Prostate gland (tissue), 2 donors: ENCODE measurements at regions not wholly inside any gene's neighbourhood (a gene's known extent, or its start where the extent isn't known, plus 50 kb on each side); places are given as distances from the start of the nearest gene placed in this dataset.

Experiments used
- DNase-seq: peaks from one replicate; pipeline ENCODE4 v3.0.0-alpha.2; 2019; ENCODE audit warnings: low spot score
- H3K27ac ChIP-seq, 2 donors: fragments of 200-600 bp; sonication (generic); 2 replicates each; pipeline ENCODE4 v1.5.1; 2017 to 2019
- H3K27me3 ChIP-seq: fragments of 200-600 bp; sonication (generic); replicated peaks from 2 replicates; pipeline ENCODE4 v1.5.1; 2019; ENCODE audit not compliant: insufficient read depth
- H3K36me3 ChIP-seq, 2 donors: fragments of 200-600 bp; sonication (generic); 1 replicate in 1 of 2; 2 replicates in 1 of 2; pipeline versions ENCODE4 v1.5.1 to v1.8.1; 2017 to 2019
- H3K4me1 ChIP-seq: fragments of 200-600 bp; sonication (generic); replicated peaks from 2 replicates; pipeline ENCODE4 v1.5.1; 2019
- H3K4me3 ChIP-seq, 2 donors: fragments of 200-600 bp; sonication (generic); 2 replicates each; pipeline ENCODE4 v1.5.1; 2017 to 2019
- H3K9me3 ChIP-seq: fragments of 200-600 bp; sonication (generic); 2 replicates; pipeline ENCODE4 v1.5.1; 2017
- CTCF ChIP-seq, 4 experiments: fragments of 200-600 bp in 2 of 4; fragments of 450-650 bp in 2 of 4; sonication (generic) in 2 of 4; IDR thresholded peaks; 1 replicate in 3 of 4; 2 replicates in 1 of 4; pipeline ENCODE4 v1.5.1; 2016 to 2019; ENCODE audit warnings: antibody characterized with exemption in 4 of 4, mild to moderate bottlenecking in 2 of 4, moderate library complexity in 2 of 4
- POLR2A ChIP-seq: fragments of 450-650 bp; IDR thresholded peaks from one replicate; pipeline ENCODE4 v1.6.1; 2016; ENCODE audit warnings: antibody characterized with exemption, mild to moderate bottlenecking
- POLR2AphosphoS5 ChIP-seq: sonication (generic); formaldehyde crosslinking; IDR thresholded peaks from one replicate; pipeline ENCODE4 v1.6.1; 2017; ENCODE audit warnings: antibody characterized with exemption
- WGBS: methylation state at CpG from one replicate; pipeline ENCODE4 v1.1.5; 2018; 5-methylcytosine and 5-hydroxymethylcytosine counted together
- intact Hi-C: fragments of 100-400 bp; cut with DNase I; formaldehyde crosslinking; loops from one replicate; pipeline ENCODE4 v1.14.2; 2022

- Histone ChIP-seq H3K27me3 (no peaks in the 10 kb centered on the region), H3K36me3 (no peaks in the 10 kb centered on the region), H3K27ac (no peak overlapping the region), H3K4me3 (no peak overlapping the region), H3K4me1 (no peaks in the 10 kb centered on the region), H3K9me3 (no peaks in the 10 kb centered on the region)
- TF ChIP-seq POLR2AphosphoS5 (no peak), POLR2A (no peak)
- intact Hi-C loops: loop anchor here (10.0 kb wide), 1 partner anchor 486 kb away; the partner anchor contains the start of gene TLE4
- no peak for DNase-seq
These were observed 489.3 kb downstream of the TLE4 start for GRCh38 chr9:80061096-80061495.

GRCh38 chr9:80059979-80060378 is 488.2 kb downstream of the TLE4 start:
- no peaks in the 10 kb centered on the region for H3K4me1 ChIP-seq
- H3K27me3 ChIP-seq: no peaks in the 10 kb centered on the region
- intact Hi-C loops: loop anchor here (10.0 kb wide), 1 partner anchor 485 kb away; the partner anchor contains the start of gene TLE4
- H3K36me3 ChIP-seq: no peaks in the 10 kb centered on the region
- no peak for DNase-seq
- H3K27ac ChIP-seq: no peak overlapping the region
- H3K4me3 ChIP-seq: no peak overlapping the region
- no peak for TF ChIP-seq POLR2AphosphoS5
- TF ChIP-seq POLR2A: no peak
- TF ChIP-seq CTCF (IDR thresholded peaks at IDR 0.05): no peak
- WGBS: 93% methylated on average over 5 of the region's 5 CpGs
- H3K9me3 ChIP-seq: no peaks in the 10 kb centered on the region

- H3K36me3 ChIP-seq: no peaks in the 10 kb centered on the region
- no peaks in the 10 kb centered on the region for H3K27me3 ChIP-seq
- 60% methylated on average over 6 of the region's 6 CpGs for WGBS
- H3K9me3 ChIP-seq: no peaks in the 10 kb centered on the region
- no peak overlapping the region for H3K4me3 ChIP-seq
- intact Hi-C loops: no loop called here
- H3K27ac ChIP-seq: no peak overlapping the region
- DNase-seq: no peak
- TF ChIP-seq POLR2A (no peak), CTCF (IDR thresholded peaks at IDR 0.05) (no peak), POLR2AphosphoS5 (no peak)
- H3K4me1 ChIP-seq: no peaks in the 10 kb centered on the region
These were observed 487.4 kb downstream of the TLE4 start for GRCh38 chr9:80059191-80059590.

- H3K9me3 ChIP-seq: no peaks in the 10 kb centered on the region
- WGBS: 92% methylated on average over 1 of the region's 1 CpG
- no peaks in the 10 kb centered on the region for H3K4me1 ChIP-seq
- TF ChIP-seq CTCF (IDR thresholded peaks at IDR 0.05) (no peak), POLR2A (no peak), POLR2AphosphoS5 (no peak)
- H3K36me3 ChIP-seq: no peaks in the 10 kb centered on the region
- H3K27me3 ChIP-seq: no peaks in the 10 kb centered on the region
- no peak for DNase-seq
- H3K27ac ChIP-seq: no peak overlapping the region
- intact Hi-C loops: no loop called here
- no peak overlapping the region for H3K4me3 ChIP-seq
These were observed 481.1 kb downstream of the TLE4 start for GRCh38 chr9:80052830-80053229.

GRCh38 chr9:80049096-80049782 is 477.5 kb downstream of the TLE4 start:
- Histone ChIP-seq H3K27ac (no peak overlapping the region), H3K36me3 (no peaks in the 10 kb centered on the region), H3K27me3 (no peaks in the 10 kb centered on the region), H3K9me3 (no peaks in the 10 kb centered on the region), H3K4me3 (no peak overlapping the region), H3K4me1 (no peaks in the 10 kb centered on the region)
- no peak for DNase-seq
- TF ChIP-seq POLR2AphosphoS5: no peak
- no peak for TF ChIP-seq CTCF (IDR thresholded peaks at IDR 0.05)
- TF ChIP-seq POLR2A: no peak
- intact Hi-C loops: no loop called here
- 54% methylated on average over 2 of the region's 2 CpGs for WGBS
